ENCODE measurements at regions not wholly inside any gene's neighbourhood (a gene's known extent, or its start where the extent isn't known, plus 50 kb on each side); places are given as distances from the start of the nearest gene placed in this dataset.

GRCh38 chr13:85286081-85286480 lies 513.1 kb downstream of the SLITRK6 start:
- ATAC-seq (no peak), DNase-seq (ENCODE audit: missing footprints) (no peak)
- intact Hi-C loops (cut with DNase I) = no loop called here

GRCh38 chr13:85284349-85284748 lies 514.9 kb downstream of the SLITRK6 start:
- DNase-seq (ENCODE audit: missing footprints) (no peak), ATAC-seq (no peak)
- intact Hi-C loops (cut with DNase I) = no loop called here

GRCh38 chr13:85283408-85283807 lies 515.8 kb downstream of the SLITRK6 start:
- no peak for ATAC-seq
- no peak for DNase-seq (ENCODE audit: missing footprints)
- intact Hi-C loops (cut with DNase I) = no loop called here

- ATAC-seq (no peak), DNase-seq (ENCODE audit: missing footprints) (no peak)
- intact Hi-C loops (cut with DNase I) = no loop called here
These were observed 516.3 kb downstream of the SLITRK6 start for GRCh38 chr13:85282876-85283275.

- no peak for ATAC-seq
- intact Hi-C loops (cut with DNase I) = no loop called here
- no peak for DNase-seq (ENCODE audit: missing footprints)
These were observed 520.4 kb downstream of the SLITRK6 start for GRCh38 chr13:85278851-85279250.

- intact Hi-C loops (cut with DNase I) = no loop called here
These were observed 521.5 kb downstream of the SLITRK6 start for GRCh38 chr13:85277748-85278147.

GRCh38 chr13:85266771-85267170 lies 532.4 kb downstream of the SLITRK6 start:
- intact Hi-C loops (cut with DNase I) = no loop called here
- DNase-seq (ENCODE audit: missing footprints) (no peak), ATAC-seq (no peak)

More at GRCh38 chr13:85277748-85278147, 521.5 kb downstream of the SLITRK6 start:
- DNase-seq (ENCODE audit: missing footprints) (no peak), ATAC-seq (no peak)

- intact Hi-C loops (cut with DNase I) = no loop called here
- no peak for ATAC-seq
These were observed 532.9 kb downstream of the SLITRK6 start for GRCh38 chr13:85266331-85266730.

GRCh38 chr13:85265296-85265695 lies 533.9 kb downstream of the SLITRK6 start:
- DNase-seq (ENCODE audit: missing footprints) (no peak), ATAC-seq (no peak)
- intact Hi-C loops (cut with DNase I) = no loop called here

More at GRCh38 chr13:85266331-85266730, 532.9 kb downstream of the SLITRK6 start:
- DNase-seq (ENCODE audit: missing footprints) = no peak

GRCh38 chr13:85262499-85262898 lies 536.7 kb downstream of the SLITRK6 start:
- intact Hi-C loops (cut with DNase I) = no loop called here
- DNase-seq (ENCODE audit: missing footprints) (no peak), ATAC-seq (no peak)

- intact Hi-C loops (cut with DNase I) = no loop called here
- DNase-seq (ENCODE audit: missing footprints) (no peak), ATAC-seq (no peak)
These were observed 537.4 kb downstream of the SLITRK6 start for GRCh38 chr13:85261757-85262346.

- no peak for DNase-seq (ENCODE audit: missing footprints)
- no peak for ATAC-seq
- intact Hi-C loops (cut with DNase I) = no loop called here
These were observed 538.3 kb downstream of the SLITRK6 start for GRCh38 chr13:85260896-85261295.

- ATAC-seq (no peak), DNase-seq (ENCODE audit: missing footprints) (no peak)
- intact Hi-C loops (cut with DNase I) = no loop called here
These were observed 543.2 kb downstream of the SLITRK6 start for GRCh38 chr13:85255978-85256377.

- intact Hi-C loops (cut with DNase I) = no loop called here
- DNase-seq (ENCODE audit: missing footprints) = no peak
- no peak for ATAC-seq
These were observed 544.6 kb downstream of the SLITRK6 start for GRCh38 chr13:85254641-85255040.

GRCh38 chr13:85249151-85249550 lies 550.1 kb downstream of the SLITRK6 start:
- DNase-seq (ENCODE audit: missing footprints) = no peak
- intact Hi-C loops (cut with DNase I) = no loop called here
- ATAC-seq = no peak

GRCh38 chr13:85247780-85248179 lies 551.4 kb downstream of the SLITRK6 start:
- DNase-seq (ENCODE audit: missing footprints) (no peak), ATAC-seq (no peak)
- intact Hi-C loops (cut with DNase I) = no loop called here

- intact Hi-C loops (cut with DNase I) = no loop called here
These were observed 555.4 kb downstream of the SLITRK6 start for GRCh38 chr13:85243831-85244230.

GRCh38 chr13:85241060-85241459 lies 558.2 kb downstream of the SLITRK6 start:
- DNase-seq (ENCODE audit: missing footprints) = no peak
- intact Hi-C loops (cut with DNase I) = no loop called here
- no peak for ATAC-seq

More at GRCh38 chr13:85243831-85244230, 555.4 kb downstream of the SLITRK6 start:
- DNase-seq (ENCODE audit: missing footprints) = no peak
- no peak for ATAC-seq

GRCh38 chr13:85236413-85236812 lies 562.8 kb downstream of the SLITRK6 start:
- DNase-seq (ENCODE audit: missing footprints) (no peak), ATAC-seq (no peak)
- intact Hi-C loops (cut with DNase I) = no loop called here

- no peak for ATAC-seq
- intact Hi-C loops (cut with DNase I) = no loop called here
These were observed 568.5 kb downstream of the SLITRK6 start for GRCh38 chr13:85230691-85231093.

GRCh38 chr13:85228692-85229091 lies 570.5 kb downstream of the SLITRK6 start:
- intact Hi-C loops (cut with DNase I) = no loop called here

More at GRCh38 chr13:85230691-85231093, 568.5 kb downstream of the SLITRK6 start:
- DNase-seq (ENCODE audit: missing footprints) = no peak

More at GRCh38 chr13:85228692-85229091, 570.5 kb downstream of the SLITRK6 start:
- DNase-seq (ENCODE audit: missing footprints) (no peak), ATAC-seq (no peak)

All from Right ventricle myocardium inferior (tissue), 1 donor.